ENCODE measurements at regions not wholly inside any gene's neighbourhood (a gene's known extent, or its start where the extent isn't known, plus 50 kb on each side); places are given as distances from the start of the nearest gene placed in this dataset.

DNA sequence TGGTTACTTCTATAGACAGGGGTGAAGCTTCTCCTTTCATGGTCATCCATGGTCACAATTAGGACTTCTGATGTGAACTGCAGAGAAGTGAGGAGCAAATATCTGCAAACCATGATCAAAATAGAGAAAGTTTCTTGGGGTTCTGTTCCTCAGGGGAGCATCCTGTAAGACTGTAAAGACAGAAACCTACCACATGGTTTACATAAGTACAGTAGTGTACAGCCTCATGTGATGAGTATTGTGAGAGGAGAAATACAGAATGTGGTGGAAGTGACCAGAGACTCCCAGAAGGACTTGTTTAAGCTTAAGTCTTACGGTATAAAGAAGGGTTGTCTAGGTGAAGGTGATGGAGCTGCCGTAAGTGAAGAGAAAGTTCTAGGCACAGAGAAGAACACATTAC lies 484.7 kb downstream of the LRIG3 start:
- DNase-seq (ENCODE audit: low read depth, low spot score), result no peak
- in situ Hi-C loops (cut with HindIII; ENCODE audit: low pct_unique_long_range_greater_than_20kb, low sequenced_read_pairs), result no loop called here

DNA sequence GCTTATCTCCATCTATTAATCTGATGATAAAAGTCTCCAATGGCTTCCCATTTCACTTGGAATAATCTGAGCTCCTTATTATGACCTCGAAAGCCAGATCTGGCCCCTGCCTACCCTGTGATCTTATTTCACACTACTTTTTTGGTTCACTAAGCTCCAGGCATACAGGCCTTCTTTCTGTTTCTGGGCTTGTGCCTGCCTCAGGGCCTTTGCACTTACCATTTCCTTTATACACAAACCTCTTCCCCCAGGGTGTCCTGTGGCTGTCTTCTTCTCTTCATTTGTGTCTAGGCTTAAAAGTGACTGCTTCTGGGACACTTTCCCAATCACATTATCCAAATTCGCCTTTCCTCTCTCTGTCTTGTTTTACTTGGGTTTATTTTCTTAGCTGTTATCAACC lies 478.8 kb downstream of the LRIG3 start:
- no peak for DNase-seq (ENCODE audit: low read depth, low spot score)
- in situ Hi-C loops (cut with HindIII; ENCODE audit: low pct_unique_long_range_greater_than_20kb, low sequenced_read_pairs), result no loop called here

DNA sequence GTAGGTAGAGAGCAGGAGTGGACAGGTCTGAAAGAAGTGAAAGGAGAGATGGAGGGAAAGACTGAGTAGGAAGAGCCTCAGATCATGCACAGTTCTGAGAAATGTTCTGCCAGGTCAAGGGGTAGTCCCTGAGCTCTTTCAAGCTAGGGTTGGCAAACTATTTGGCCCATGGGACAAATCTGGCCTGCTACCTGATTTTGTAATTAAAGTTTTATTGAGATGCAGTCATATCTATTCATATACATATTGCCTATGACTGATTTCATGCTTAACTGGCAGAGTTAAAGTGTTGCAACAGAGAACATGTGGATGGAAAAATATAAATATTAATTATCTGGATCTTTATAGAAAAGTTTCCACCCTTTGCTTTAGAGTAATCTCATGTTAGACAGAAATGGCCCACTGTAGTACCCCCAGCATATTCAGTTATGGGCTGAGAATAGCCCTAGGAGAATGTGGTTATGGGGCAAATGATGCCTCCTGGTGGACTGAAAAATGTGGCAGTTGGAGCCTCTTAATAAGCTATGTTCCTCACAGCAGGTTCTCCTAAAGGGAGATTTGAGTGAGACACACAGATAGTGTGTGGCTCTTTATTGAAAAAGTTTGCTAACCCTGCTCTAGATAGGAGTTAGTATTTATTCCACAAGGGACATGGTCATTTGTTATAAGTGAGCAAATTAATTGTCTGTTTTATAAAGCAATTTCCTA lies 476.9 kb downstream of the LRIG3 start:
- in situ Hi-C loops (cut with HindIII; ENCODE audit: low pct_unique_long_range_greater_than_20kb, low sequenced_read_pairs), result no loop called here
- DNase-seq (ENCODE audit: low read depth, low spot score), result peak; percentile 67

DNA sequence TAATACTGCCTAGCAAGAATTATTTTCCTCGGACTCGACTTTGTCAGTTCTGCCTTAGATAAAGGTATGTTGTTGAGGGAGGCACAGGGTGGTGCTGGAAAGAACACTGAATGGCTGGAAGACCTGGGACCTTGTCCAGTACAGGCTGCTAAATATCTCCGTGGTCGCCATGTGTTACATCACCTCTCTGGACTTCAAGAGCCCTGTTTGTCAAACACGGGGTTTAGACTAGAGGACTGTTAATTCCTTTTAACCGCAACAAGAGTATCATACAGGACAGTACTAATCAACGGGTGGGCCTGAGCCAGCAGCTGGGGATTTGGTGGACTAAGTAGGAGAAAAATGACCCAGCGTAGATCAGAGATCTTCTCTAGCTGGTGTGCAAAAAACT lies 476.3 kb downstream of the LRIG3 start:
- DNase-seq (ENCODE audit: low read depth, low spot score), result no peak
- in situ Hi-C loops (cut with HindIII; ENCODE audit: low pct_unique_long_range_greater_than_20kb, low sequenced_read_pairs), result no loop called here

DNA sequence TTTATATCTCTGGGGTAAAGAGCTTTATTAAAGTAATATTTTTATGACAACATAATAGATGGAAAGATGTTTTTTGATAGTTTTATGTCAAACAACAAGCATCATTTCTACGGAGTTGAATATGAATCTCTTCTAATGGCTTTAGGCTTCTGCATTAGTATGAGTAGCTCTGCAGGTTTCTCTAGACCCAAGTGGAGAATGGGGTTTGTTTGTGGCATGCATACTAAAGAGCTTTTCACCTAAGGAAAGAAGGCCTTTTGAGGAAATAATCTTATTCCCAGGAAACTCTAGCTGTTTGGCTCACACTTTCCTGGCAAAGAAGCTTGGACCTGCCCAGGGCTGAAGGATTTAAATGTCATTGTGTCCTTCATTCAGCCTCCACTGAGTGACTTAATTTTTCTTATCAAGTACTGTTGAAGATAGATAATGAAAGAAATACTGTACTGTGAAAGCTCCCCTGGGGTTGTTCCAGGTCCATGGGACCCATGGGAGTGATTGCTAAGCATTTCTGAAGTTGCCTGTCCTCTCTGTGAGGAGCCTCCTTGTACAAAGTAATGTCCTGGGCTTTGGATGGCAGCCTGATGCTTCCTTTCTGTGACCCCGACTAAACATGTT lies 469.3 kb downstream of the LRIG3 start:
- in situ Hi-C loops (cut with HindIII; ENCODE audit: low pct_unique_long_range_greater_than_20kb, low sequenced_read_pairs), result no loop called here
- DNase-seq (ENCODE audit: low read depth, low spot score), result no peak

DNA sequence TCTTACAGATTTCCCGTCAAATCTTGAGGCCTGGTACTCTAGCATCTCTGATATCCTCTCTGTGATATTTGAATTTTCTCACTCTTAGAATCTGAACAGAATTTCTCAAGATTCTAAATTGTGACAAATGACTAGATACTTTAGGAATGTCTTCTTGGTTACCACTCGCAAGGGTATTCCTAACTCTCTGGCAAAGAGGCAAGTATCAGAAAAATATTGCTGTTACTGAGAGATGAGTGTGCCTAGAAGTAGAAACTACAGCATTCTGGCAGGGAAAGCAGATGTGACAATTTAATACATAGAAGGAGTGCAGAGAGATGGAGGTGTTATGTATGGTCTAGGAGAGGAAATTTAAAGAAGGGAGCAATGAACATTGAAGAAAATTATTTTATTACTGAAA lies 467.8 kb downstream of the LRIG3 start:
- no peak for DNase-seq (ENCODE audit: low read depth, low spot score)
- in situ Hi-C loops (cut with HindIII; ENCODE audit: low pct_unique_long_range_greater_than_20kb, low sequenced_read_pairs), result no loop called here

DNA sequence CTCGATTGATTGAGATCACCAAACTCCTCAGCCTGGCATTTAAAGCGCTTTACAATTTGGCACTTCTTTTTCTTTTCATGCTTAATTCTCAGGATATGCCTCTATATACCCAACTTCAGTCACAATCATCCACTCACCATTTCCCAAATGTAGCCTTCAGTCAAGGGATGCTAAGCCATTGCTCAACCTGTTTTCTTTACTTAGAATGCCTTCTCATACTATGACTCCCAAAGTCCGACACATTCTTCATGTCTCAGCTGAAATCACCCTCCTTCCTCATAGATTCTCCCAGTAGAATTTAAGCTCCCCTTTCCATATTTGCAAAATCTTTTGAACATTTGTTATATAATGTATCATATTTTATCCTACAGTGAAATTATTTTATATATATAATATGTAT lies 467.0 kb downstream of the LRIG3 start:
- in situ Hi-C loops (cut with HindIII; ENCODE audit: low pct_unique_long_range_greater_than_20kb, low sequenced_read_pairs), result no loop called here
- no peak for DNase-seq (ENCODE audit: low read depth, low spot score)

DNA sequence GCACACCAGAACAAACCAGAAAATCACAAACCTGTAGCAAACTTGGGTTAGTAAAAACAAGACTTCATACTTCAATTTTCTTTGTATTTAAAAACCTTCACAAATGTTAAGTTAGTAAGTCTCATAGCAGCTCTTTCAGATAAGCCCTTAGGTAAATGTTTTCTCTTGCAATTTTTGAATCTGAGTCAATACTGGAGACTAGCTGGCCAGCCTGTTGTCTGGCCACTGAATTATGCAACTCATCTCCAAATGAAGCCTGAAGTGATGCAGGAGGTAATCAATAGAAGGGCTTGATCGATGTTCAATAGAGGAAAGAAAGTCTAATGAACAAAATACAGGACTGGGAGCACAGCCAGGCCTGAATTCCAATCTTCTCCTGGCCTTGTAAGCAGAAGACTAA lies 465.2 kb downstream of the LRIG3 start:
- DNase-seq (ENCODE audit: low read depth, low spot score), result no peak
- in situ Hi-C loops (cut with HindIII; ENCODE audit: low pct_unique_long_range_greater_than_20kb, low sequenced_read_pairs), result no loop called here

DNA sequence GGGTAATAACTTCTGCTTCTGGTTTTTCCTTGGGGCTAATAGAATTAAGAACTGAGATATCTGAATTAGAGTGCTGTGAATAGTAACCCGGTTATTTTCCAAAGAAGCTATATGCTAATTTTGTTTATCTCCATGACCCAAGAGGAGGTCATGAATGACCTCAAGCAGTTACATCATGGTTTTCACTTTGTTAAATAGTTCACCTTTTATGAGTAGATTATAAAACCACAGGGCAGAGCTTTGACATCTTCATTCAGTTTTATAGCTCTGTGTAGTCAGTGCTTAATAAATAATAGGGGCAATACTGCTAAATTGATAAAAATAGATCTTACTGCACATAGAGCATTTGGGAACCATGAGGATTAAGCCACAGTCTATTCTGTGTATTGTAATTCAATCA lies 462.2 kb downstream of the LRIG3 start:
- in situ Hi-C loops (cut with HindIII; ENCODE audit: low pct_unique_long_range_greater_than_20kb, low sequenced_read_pairs), result no loop called here
- no peak for DNase-seq (ENCODE audit: low read depth, low spot score)

DNA sequence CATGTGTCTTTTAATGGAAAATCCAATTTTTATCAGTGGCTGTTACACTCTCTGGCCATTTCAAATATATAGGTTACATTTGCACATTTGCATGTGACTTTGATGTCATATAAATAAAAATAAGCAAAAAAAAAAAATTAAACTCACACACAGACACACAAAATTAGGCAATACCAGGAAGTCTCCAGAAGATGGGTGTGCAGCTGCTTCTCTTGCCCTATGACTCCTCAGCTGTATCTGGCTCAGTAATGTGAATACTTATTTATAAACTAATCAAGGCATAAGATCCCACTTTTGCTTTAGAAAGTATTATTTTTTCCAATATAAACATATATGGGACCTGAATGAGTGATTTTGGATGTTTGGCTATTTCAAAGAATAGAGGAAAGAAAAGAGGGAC lies 461.1 kb downstream of the LRIG3 start:
- no peak for DNase-seq (ENCODE audit: low read depth, low spot score)
- in situ Hi-C loops (cut with HindIII; ENCODE audit: low pct_unique_long_range_greater_than_20kb, low sequenced_read_pairs), result no loop called here

DNA sequence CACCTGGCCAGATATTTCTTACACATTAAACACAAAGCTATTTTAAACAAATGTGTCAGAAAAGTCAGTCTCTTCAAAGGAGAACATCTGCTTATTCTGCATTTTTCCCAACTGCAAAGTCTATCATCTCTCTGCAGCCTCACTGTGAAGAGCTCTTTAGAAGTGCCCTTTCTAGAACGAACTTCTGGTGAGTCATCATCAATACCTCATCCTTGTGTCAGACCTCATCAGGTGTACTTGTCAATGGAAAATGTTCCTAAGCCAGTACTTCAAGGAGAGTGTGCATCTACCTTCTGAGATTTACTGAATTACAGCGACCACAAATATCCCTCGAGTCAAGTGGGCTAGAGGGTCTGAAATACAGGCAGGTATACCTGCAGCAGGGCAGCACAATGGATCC lies 457.3 kb downstream of the LRIG3 start:
- DNase-seq (ENCODE audit: low read depth, low spot score), result no peak
- in situ Hi-C loops (cut with HindIII; ENCODE audit: low pct_unique_long_range_greater_than_20kb, low sequenced_read_pairs), result no loop called here

DNA sequence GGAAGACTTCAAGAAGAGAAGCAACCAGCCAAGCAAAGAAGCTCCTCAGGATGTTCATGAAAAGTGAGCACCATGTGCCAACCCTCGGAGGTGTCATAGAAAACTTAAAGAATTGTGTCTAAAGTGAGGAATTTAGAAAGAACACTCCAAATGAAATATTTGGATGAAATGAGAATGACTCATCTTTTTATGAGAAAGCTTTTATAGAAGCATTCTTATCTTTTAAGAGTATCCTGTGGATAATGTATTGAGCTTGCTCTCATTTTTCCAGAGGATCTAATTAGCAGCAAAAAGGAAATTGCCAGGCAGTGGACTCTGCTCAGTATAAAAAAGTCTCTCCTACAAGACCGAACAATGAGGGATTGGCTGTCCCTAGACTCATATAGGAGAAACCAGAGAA lies 454.9 kb downstream of the LRIG3 start:
- DNase-seq (ENCODE audit: low read depth, low spot score), result no peak
- in situ Hi-C loops (cut with HindIII; ENCODE audit: low pct_unique_long_range_greater_than_20kb, low sequenced_read_pairs), result no loop called here

DNA sequence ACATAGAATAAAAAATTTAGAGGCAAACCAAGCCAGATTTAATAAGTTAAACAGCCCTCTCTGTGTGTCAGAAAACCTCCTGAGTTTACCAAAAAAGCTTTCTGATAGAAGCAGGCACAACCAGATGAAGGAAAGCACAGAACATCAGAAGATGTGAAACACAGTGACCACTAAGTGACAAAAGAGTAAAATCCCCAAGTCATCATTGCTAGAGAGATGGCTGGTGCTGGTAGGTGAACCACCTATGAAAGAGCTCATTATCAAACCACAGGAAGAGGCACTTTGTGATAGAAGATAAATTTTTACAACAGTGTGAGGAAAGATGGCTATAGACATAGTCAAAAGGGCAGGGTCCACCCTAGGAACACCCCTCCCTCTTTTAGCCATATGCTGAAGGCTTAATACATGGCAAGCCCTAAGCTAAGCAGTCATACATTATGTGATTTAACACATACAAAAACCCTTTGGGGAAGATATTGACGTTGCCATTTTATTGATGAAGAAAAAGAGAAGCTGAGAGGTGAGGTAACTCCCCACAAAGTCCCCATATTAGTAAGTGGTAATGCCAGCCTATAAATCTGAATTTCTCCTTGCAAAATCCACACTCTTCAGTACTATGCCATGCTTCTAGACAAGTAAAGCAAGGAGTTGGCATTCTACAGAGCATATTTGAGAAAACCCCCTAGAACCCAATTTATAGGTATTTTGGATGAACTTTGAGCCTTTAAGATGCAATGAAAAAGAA lies 449.9 kb downstream of the LRIG3 start:
- DNase-seq (ENCODE audit: low read depth, low spot score), result no peak
- in situ Hi-C loops (cut with HindIII; ENCODE audit: low pct_unique_long_range_greater_than_20kb, low sequenced_read_pairs), result no loop called here

DNA sequence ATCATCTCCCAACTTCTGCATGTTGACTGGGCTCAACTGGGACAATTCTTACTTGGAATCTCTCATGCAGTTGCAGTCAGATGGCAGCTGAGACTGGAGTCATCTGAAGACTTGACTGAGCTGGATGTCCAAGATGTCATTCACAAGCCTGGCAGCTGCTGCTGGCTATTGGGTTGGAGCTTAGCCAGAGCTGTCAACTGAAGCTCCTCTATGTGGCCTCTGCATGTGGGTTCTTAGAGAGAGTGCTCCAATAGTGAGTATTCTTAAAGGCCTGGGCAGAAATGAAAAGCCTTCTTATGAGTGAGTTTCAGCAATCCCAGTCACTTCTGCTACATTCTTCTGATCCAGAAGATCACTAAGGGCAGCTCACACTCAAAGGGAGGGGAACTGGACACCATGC lies 440.9 kb downstream of the LRIG3 start:
- DNase-seq (ENCODE audit: low read depth, low spot score), result no peak
- in situ Hi-C loops (cut with HindIII; ENCODE audit: low pct_unique_long_range_greater_than_20kb, low sequenced_read_pairs), result no loop called here

DNA sequence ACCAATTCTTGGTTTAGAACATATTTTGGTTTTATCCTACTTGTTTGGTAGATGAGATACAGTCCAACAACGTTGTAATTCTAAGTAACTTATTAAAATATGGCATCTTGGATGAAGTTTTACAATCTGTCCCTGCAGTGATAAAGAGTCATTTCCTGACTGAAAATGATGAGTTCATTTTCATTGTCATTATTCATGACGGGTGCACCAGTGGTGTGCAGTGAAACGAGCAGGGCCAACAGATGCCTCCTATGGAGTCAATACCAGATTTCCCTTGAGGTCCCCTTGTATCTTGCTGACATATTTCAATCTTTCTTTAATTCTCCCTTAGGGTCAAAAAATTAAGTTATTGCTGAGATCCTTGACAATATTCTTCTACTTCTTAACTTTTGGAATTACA lies 438.5 kb downstream of the LRIG3 start:
- DNase-seq (ENCODE audit: low read depth, low spot score), result no peak
- in situ Hi-C loops (cut with HindIII; ENCODE audit: low pct_unique_long_range_greater_than_20kb, low sequenced_read_pairs), result no loop called here

DNA sequence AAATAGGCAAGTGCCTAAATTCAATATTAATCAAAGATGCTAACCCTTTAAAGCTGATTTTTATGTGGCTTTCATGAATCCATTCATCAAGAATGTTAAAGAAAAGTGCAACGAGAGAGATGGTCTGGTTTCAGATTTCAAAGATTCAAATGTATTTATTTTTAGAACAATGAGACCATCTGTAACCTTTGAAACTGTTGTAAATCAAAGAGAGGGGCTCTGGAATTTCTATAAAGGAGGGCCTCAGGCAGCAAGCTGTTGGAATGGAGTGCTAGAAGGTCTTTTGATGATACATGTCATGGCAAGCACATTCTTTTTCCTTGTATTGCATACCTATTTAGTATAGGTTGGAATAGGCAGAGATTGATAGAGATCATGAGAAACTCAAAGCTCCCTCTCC lies 433.0 kb downstream of the LRIG3 start:
- in situ Hi-C loops (cut with HindIII; ENCODE audit: low pct_unique_long_range_greater_than_20kb, low sequenced_read_pairs), result no loop called here
- no peak for DNase-seq (ENCODE audit: low read depth, low spot score)

DNA sequence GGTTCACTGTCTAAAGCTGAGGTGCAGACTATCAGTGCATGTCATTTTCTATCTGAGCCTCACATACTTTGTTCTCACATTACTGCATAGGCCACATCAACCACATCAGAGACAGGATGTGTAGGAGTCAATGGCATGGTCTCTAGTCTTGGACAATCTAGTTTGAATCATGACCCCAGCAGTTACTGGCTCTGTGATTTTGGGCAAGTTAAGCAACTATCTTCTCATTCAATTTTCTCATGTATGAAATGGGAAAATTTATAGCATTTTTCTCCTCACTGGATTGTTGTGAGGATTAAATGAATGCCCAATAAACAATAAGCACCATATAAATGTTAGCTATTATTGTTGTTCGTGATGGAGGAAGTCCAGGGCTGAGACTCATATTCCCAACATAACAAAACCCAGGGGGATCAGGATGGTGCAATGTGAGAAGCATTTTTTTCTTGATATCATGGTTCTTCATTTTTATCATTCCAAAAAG lies 432.6 kb downstream of the LRIG3 start:
- in situ Hi-C loops (cut with HindIII; ENCODE audit: low pct_unique_long_range_greater_than_20kb, low sequenced_read_pairs), result no loop called here
- no peak for DNase-seq (ENCODE audit: low read depth, low spot score)

DNA sequence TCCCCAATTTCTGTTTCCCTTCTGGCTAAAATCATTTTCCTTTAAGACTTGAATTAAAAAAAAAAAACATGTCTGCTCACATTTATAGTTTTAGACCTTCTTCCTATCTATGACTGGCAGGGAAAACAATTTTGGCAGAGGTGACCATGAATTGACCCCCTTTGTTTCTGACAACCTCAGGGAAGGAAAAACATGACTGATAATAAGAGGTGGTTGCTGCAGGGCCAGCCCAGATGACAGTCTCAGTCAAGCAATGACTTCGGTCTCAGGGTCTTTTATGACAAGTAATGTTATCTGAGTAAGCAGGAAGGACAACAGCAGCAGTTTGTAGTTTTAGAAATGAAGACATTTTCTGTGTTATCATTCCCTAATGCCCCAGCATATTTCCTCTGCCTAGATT lies 430.9 kb downstream of the LRIG3 start:
- no peak for DNase-seq (ENCODE audit: low read depth, low spot score)
- in situ Hi-C loops (cut with HindIII; ENCODE audit: low pct_unique_long_range_greater_than_20kb, low sequenced_read_pairs), result no loop called here

DNA sequence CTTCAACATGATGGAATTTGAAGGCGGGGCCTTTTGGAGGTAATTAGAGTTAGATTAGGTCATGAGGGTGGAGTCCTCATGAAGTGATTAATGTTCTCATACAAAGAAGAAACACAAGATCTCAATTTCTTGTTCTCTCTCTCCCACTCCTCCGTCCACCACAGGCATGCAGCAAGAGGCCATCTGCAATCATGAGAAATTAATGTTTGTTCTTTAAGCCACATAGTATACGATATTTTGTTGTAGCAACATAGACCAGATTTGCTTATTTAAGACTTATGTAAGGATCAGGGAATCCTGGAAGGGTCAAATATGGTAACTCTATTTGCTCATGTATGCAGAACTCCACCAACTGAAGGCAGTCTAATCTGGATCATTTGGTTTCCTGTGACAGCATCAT lies 429.0 kb downstream of the LRIG3 start:
- in situ Hi-C loops (cut with HindIII; ENCODE audit: low pct_unique_long_range_greater_than_20kb, low sequenced_read_pairs), result no loop called here
- DNase-seq (ENCODE audit: low read depth, low spot score), result no peak
